ENCODE measurements at regions not wholly inside any gene's neighbourhood (a gene's known extent, or its start where the extent isn't known, plus 50 kb on each side); places are given as distances from the start of the nearest gene placed in this dataset.

- TF ChIP-seq CTCF (IDR thresholded peaks at IDR 0.05) (no peak), POLR2A (IDR thresholded peaks at IDR 0.05) (no peak)
Measured at GRCh38 chr6:9576521-9576920, 838.4 kb downstream of the TFAP2A start.

All from uterus (tissue), 2 donors.